ENCODE measurements at regions not wholly inside any gene's neighbourhood (a gene's known extent, or its start where the extent isn't known, plus 50 kb on each side); places are given as distances from the start of the nearest gene placed in this dataset.

DNA sequence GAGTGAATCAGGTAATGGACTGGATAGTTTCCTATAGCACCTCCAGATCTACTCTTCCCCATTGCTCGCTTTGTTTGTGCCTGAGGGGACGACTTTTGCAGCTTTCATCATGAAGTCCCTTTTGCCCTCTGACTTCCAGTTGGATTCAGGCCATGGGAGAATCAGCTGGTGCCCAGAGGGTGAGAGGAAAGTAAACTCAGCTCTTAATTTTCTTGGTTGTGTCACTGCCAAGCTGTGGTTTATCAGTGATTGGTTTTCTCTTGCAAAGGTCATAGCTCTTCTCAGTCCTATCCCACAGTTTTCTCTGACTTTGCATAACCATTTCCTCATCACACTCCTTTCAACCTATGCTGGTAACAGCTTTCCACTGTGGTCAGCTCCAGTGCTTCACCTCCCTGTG lies 200.1 kb downstream of the KCNJ2 start:
- Histone ChIP-seq H3K27me3 (ENCODE audit: control insufficient read depth, insufficient read depth, low read length) (no peaks in the 10 kb centered on the region), H3K36me3 (ENCODE audit: control insufficient read depth, insufficient read depth, low read length) (no peaks in the 10 kb centered on the region), H3K4me3 (ENCODE audit: low read depth, low read length) (no peak overlapping the region)
- TF ChIP-seq, protein P1, sequence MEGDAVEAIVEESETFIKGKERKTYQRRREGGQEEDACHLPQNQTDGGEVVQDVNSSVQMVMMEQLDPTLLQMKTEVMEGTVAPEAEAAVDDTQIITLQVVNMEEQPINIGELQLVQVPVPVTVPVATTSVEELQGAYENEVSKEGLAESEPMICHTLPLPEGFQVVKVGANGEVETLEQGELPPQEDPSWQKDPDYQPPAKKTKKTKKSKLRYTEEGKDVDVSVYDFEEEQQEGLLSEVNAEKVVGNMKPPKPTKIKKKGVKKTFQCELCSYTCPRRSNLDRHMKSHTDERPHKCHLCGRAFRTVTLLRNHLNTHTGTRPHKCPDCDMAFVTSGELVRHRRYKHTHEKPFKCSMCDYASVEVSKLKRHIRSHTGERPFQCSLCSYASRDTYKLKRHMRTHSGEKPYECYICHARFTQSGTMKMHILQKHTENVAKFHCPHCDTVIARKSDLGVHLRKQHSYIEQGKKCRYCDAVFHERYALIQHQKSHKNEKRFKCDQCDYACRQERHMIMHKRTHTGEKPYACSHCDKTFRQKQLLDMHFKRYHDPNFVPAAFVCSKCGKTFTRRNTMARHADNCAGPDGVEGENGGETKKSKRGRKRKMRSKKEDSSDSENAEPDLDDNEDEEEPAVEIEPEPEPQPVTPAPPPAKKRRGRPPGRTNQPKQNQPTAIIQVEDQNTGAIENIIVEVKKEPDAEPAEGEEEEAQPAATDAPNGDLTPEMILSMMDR (IDR thresholded peaks at IDR 0.05; ENCODE audit: insufficient read depth, low read length, poor library complexity, severe bottlenecking), result no peak
- peak; percentile 16 for DNase-seq (ENCODE audit: low read depth)

DNA sequence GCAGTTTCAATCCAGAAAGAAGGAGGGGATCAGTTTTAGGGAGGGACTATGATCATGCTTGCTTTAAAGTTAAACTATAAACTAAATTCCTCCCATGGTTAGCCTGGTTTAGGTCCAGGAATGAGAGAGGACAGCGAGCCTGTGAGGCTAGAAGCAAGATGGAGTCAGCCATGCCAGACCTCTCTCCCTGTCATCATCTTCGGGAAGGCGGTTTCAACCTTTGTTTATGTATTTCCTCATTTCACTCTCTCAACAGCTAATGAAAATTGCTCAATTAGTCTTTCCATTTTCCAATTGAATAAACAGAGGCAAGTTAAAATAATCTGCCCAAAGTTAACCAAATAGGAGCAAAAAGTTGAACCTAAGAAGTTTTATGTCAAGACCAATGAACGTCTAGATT lies 201.5 kb downstream of the KCNJ2 start:
- no peaks in the 10 kb centered on the region for H3K27me3 ChIP-seq (ENCODE audit: control insufficient read depth, insufficient read depth, low read length)
- H3K36me3 ChIP-seq (ENCODE audit: control insufficient read depth, insufficient read depth, low read length), result no peaks in the 10 kb centered on the region
- no peak overlapping the region for H3K4me3 ChIP-seq (ENCODE audit: low read depth, low read length)
- TF ChIP-seq, protein P1 (IDR thresholded peaks at IDR 0.05; ENCODE audit: insufficient read depth, low read length, poor library complexity, severe bottlenecking), result no peak
- no peak for DNase-seq (ENCODE audit: low read depth)

DNA sequence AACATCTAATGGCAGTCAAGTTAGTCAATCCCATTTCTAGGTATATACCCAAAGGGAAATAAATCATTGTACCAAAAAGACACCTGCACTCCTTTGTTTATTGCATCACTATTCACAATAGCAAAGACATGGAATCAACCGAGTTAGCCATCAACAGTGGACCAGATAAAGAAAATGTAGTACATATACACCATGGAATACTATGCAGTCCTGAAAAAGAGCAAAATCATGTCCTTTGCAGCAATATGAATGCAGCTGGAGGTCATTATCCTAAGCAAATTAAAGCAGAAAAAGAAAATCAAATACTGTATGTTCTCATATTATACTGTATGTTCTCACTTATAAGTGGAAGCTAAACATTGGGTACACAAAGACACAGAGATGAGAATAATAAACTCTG lies 204.0 kb downstream of the KCNJ2 start:
- TF ChIP-seq, protein P1 (IDR thresholded peaks at IDR 0.05; ENCODE audit: insufficient read depth, low read length, poor library complexity, severe bottlenecking), result no peak
- no peak for DNase-seq (ENCODE audit: low read depth)
- H3K4me3 ChIP-seq (ENCODE audit: low read depth, low read length), result no peak overlapping the region
- H3K36me3 ChIP-seq (ENCODE audit: control insufficient read depth, insufficient read depth, low read length), result no peaks in the 10 kb centered on the region
- no peaks in the 10 kb centered on the region for H3K27me3 ChIP-seq (ENCODE audit: control insufficient read depth, insufficient read depth, low read length)

DNA sequence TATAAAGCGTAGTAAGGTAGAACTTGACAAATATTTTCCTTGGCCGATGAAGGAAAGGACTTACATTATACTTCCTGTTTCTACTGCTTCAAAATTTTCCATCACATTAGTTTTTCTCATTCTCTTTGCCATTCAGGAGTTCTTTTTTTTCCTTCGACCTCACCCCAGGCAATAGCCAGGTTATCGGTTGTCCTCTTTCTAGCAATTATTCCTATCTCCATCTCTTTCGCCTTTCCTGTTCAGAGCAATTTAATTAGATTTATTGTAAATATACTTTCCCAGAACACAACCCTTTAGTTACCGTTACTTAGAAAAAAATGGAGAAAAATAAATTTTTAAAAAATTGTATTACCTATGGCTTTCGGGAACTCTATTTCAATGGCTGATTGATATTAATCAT lies 205.2 kb downstream of the KCNJ2 start:
- no peaks in the 10 kb centered on the region for H3K36me3 ChIP-seq (ENCODE audit: control insufficient read depth, insufficient read depth, low read length)
- H3K4me3 ChIP-seq (ENCODE audit: low read depth, low read length), result no peak overlapping the region
- H3K27me3 ChIP-seq (ENCODE audit: control insufficient read depth, insufficient read depth, low read length), result no peaks in the 10 kb centered on the region
- TF ChIP-seq, protein P1 (IDR thresholded peaks at IDR 0.05; ENCODE audit: insufficient read depth, low read length, poor library complexity, severe bottlenecking), result no peak
- DNase-seq (ENCODE audit: low read depth), result no peak

DNA sequence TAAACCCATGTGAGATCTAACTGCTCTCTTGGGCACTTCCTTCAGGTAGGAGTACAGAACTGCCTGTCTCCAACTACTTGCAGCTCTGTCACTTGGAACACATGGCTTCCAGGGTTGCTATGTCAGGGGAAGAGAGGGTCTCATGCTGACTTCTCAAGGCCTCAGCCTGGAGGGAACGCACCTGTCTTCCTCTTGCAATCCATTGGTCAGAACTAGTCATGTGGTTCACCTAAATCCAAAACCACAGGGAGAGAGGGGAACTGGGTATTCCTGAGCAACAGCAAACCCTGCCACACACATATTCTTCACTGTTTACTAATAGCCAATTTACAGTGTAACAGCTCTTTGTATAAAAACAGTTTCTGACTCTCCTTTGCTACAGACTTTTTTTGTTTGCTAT lies 206.1 kb downstream of the KCNJ2 start:
- Histone ChIP-seq H3K27me3 (ENCODE audit: control insufficient read depth, insufficient read depth, low read length) (no peaks in the 10 kb centered on the region), H3K36me3 (ENCODE audit: control insufficient read depth, insufficient read depth, low read length) (no peaks in the 10 kb centered on the region), H3K4me3 (ENCODE audit: low read depth, low read length) (no peak overlapping the region)
- no peak for DNase-seq (ENCODE audit: low read depth)
- TF ChIP-seq, protein P1 (IDR thresholded peaks at IDR 0.05; ENCODE audit: insufficient read depth, low read length, poor library complexity, severe bottlenecking), result no peak
